ENCODE measurements at regions not wholly inside any gene's neighbourhood (a gene's known extent, or its start where the extent isn't known, plus 50 kb on each side); places are given as distances from the start of the nearest gene placed in this dataset.

DNA sequence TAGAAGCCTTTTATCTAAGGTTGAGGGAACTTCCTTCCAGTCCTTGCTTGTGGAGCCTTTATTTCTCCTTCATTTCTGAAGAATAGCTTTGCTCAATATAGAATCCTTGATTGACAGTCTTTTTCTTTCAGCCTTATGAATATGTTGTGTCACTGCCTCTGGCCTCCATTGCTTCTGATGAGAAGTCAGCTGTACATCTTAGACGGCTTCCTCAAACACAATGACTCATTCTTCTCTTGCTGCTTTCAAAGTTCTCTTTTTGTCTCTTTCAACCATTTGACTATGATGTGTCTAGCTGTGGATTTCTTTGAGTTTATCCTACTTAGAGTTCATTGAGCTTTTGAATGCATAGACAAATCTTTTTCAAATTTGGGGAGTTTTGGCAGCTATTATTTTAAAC lies 893.2 kb downstream of the BRD1 start:
- no peak overlapping the region for H3K27ac ChIP-seq
- TF ChIP-seq, protein P1, sequence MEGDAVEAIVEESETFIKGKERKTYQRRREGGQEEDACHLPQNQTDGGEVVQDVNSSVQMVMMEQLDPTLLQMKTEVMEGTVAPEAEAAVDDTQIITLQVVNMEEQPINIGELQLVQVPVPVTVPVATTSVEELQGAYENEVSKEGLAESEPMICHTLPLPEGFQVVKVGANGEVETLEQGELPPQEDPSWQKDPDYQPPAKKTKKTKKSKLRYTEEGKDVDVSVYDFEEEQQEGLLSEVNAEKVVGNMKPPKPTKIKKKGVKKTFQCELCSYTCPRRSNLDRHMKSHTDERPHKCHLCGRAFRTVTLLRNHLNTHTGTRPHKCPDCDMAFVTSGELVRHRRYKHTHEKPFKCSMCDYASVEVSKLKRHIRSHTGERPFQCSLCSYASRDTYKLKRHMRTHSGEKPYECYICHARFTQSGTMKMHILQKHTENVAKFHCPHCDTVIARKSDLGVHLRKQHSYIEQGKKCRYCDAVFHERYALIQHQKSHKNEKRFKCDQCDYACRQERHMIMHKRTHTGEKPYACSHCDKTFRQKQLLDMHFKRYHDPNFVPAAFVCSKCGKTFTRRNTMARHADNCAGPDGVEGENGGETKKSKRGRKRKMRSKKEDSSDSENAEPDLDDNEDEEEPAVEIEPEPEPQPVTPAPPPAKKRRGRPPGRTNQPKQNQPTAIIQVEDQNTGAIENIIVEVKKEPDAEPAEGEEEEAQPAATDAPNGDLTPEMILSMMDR (conservative IDR thresholded peaks at IDR 0.05): no peak

DNA sequence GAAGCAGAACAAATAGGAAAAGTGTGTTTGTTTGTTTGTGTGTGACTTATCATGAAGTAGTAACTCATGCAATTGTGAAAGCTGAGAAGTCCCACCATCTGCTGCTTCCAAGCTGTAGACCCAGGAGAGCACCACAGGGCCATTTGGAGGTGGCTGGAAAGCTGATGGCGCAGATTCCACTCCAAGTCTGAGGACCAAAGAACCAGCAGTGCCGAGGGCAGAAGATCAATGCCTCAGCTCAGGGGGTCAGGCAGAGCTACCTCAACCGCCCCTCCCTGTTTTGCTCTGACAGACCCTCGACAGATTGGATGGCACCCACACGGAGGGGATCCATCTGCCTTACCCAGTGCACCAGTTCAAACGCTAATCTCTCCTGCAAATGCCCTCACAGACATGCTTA lies 896.2 kb downstream of the BRD1 start:
- TF ChIP-seq, protein P1 (conservative IDR thresholded peaks at IDR 0.05): no peak
- no peak overlapping the region for H3K27ac ChIP-seq

- TF ChIP-seq, protein P1 (conservative IDR thresholded peaks at IDR 0.05): no peak
- no peak overlapping the region for H3K27ac ChIP-seq
Observed at GRCh38 chr22:48929276-48929790, 898.3 kb downstream of the BRD1 start.

- TF ChIP-seq, protein P1 (conservative IDR thresholded peaks at IDR 0.05): no peak
- no peak overlapping the region for H3K27ac ChIP-seq
Observed at GRCh38 chr22:48927591-48927990, 900.1 kb downstream of the BRD1 start.

DNA sequence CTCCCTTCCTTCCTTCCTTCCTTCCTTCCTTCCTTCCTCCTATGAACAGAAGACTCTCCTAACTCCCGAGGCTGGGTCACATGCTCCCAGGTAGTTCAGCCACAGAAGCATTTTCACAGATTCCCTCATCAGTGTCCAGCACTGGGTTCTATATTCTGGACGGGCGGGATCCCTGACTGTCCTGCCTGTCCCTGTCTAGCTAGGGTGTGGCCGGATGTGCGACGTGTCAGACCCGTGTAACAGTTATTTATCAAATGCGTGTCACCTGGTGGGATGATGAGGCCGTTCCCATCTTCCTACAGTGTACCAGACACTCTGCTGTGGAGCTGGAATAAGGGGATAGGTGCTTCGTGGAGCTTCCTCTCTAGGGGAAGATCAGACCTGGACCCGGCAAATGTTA lies 901.0 kb downstream of the BRD1 start:
- TF ChIP-seq, protein P1 (conservative IDR thresholded peaks at IDR 0.05): no peak
- no peak overlapping the region for H3K27ac ChIP-seq

DNA sequence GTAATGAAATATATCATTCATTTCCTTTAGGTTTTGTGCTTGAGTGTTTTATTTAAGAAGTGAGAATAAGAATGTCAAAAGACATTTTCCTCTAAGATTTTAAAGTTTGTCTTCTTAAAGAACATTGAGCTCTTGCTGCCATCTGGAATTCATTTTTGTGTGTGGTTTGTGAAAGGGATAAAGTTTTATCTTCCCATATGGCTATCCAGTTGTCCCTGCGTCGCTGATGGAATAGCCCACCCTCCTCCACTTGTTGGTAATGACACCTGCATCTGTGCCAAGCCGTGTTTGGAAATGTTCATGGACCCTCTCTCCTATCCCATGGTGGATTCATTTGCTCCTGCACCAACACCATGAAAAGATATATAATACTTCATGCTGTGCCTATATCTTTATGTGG lies 901.5 kb downstream of the BRD1 start:
- no peak overlapping the region for H3K27ac ChIP-seq
- TF ChIP-seq, protein P1 (conservative IDR thresholded peaks at IDR 0.05): no peak

- TF ChIP-seq, protein P1 (conservative IDR thresholded peaks at IDR 0.05): no peak
- H3K27ac ChIP-seq: no peak overlapping the region
Observed at GRCh38 chr22:48925450-48925849, 902.2 kb downstream of the BRD1 start.

Measured in VCaP (cell line).